Upper lobe of left lung (tissue), 6 donors: ENCODE measurements at regions not wholly inside any gene's neighbourhood (a gene's known extent, or its start where the extent isn't known, plus 50 kb on each side); places are given as distances from the start of the nearest gene placed in this dataset.
A peak's percentile ranks its signal among the peaks of the same experiment; 100 is the strongest.

Experiments used
- ATAC-seq, 2 donors: fragments of 200-7000 bp; cut with Tn5 transposase; one replicate each; pipeline ENCODE4 v1.9.1; 2022; ENCODE audit warnings: mild to moderate bottlenecking in 2 of 2, moderate library complexity in 2 of 2; ENCODE audit not compliant: low FRiP score in 2 of 2
- DNase-seq, 2 donors: peaks; one replicate each; pipeline ENCODE4 v3.0.0-alpha.2; 2019 to 2020
- H3K27ac ChIP-seq, 4 donors: fragments of 200-600 bp; sonication (generic); one replicate each; pipeline ENCODE4 v1.5.1; 2016 to 2019
- H3K27me3 ChIP-seq, 4 donors: fragments of 200-600 bp; sonication (generic); one replicate each; pipeline ENCODE4 v1.5.1; 2017 to 2019
- H3K36me3 ChIP-seq, 4 donors: fragments of 200-600 bp; sonication (generic); one replicate each; pipeline ENCODE4 v1.5.1; 2016 to 2019
- H3K4me1 ChIP-seq, 4 donors: fragments of 200-600 bp; sonication (generic); one replicate each; pipeline ENCODE4 v1.5.1; 2018 to 2019
- H3K4me3 ChIP-seq, 4 donors: fragments of 200-600 bp; sonication (generic); one replicate each; pipeline ENCODE4 v1.5.1; 2017 to 2019; ENCODE audit warnings: mild to moderate bottlenecking in 2 of 4, moderate library complexity in 1 of 4
- H3K9me3 ChIP-seq, 4 donors: fragments of 200-600 bp; sonication (generic); one replicate each; pipeline ENCODE4 v1.5.1; 2018 to 2019
- EP300 ChIP-seq, 4 donors: sonication (generic); formaldehyde crosslinking; IDR thresholded peaks; one replicate each; pipeline ENCODE4 v1.5.1; 2017; ENCODE audit warnings: antibody characterized with exemption in 4 of 4, control low read depth in 2 of 4
- POLR2A ChIP-seq, 4 donors: fragments of 450-650 bp; IDR thresholded peaks; one replicate each; pipeline ENCODE4 v1.5.1; 2016 to 2017; ENCODE audit warnings: antibody characterized with exemption in 4 of 4, mild to moderate bottlenecking in 2 of 4
- POLR2AphosphoS5 ChIP-seq, 2 donors: sonication (generic); formaldehyde crosslinking; IDR thresholded peaks; one replicate each; pipeline ENCODE4 v1.5.1; 2017; ENCODE audit warnings: antibody characterized with exemption in 2 of 2
- WGBS, 2 donors: methylation state at CpG; one replicate each; pipeline ENCODE4 v1.1.5; 2017 to 2018; 5-methylcytosine and 5-hydroxymethylcytosine counted together
- TF ChIP-seq, protein P1 (sequence below), 6 experiments: fragments of 450-650 bp in 4 of 6; fragments of 200-600 bp in 2 of 6; sonication (generic) in 2 of 6; IDR thresholded peaks; one replicate each; pipeline ENCODE4 v1.5.1; 2016 to 2019; ENCODE audit warnings: antibody characterized with exemption in 6 of 6
- donor health status: DM: no; HTN: no; CAD: no; lungs with moderate emphysema.
- donor health status: DM: no; HTN: yes; CAD: no; lungs with severe emphysema.

DNA sequence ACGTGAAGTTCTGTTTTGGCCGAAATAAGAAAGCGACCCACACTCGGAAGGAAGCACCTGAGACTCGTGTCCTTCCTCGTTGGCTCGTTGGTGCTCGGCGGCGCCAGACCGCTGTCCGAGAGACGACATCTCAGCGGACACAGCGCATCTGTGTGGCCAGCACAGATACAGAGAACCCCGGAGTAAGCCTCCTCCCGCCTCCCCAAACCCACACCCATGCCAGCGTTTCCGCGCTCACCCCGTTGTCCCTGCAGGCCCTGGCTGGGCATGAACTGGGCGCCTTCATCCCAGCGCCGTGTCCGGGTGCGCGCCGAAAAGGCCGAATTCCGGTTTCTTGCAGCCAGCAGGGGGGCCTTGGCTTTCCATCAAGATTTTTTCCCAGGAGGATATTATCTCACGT lies 127.6 kb downstream of the SOX1 start:
- no peak for DNase-seq
- WGBS, 2 donors: 90 to 94% methylated on average over 30 to 31 of the region's 31 CpGs
- ATAC-seq: no peak
- H3K27me3 ChIP-seq: no peaks in the 10 kb centered on the region
- H3K36me3 ChIP-seq: no peaks in the 10 kb centered on the region
- TF ChIP-seq POLR2AphosphoS5 (IDR thresholded peaks at IDR 0.05): no peak
- TF ChIP-seq POLR2A (IDR thresholded peaks at IDR 0.05): no peak
- TF ChIP-seq, protein P1, sequence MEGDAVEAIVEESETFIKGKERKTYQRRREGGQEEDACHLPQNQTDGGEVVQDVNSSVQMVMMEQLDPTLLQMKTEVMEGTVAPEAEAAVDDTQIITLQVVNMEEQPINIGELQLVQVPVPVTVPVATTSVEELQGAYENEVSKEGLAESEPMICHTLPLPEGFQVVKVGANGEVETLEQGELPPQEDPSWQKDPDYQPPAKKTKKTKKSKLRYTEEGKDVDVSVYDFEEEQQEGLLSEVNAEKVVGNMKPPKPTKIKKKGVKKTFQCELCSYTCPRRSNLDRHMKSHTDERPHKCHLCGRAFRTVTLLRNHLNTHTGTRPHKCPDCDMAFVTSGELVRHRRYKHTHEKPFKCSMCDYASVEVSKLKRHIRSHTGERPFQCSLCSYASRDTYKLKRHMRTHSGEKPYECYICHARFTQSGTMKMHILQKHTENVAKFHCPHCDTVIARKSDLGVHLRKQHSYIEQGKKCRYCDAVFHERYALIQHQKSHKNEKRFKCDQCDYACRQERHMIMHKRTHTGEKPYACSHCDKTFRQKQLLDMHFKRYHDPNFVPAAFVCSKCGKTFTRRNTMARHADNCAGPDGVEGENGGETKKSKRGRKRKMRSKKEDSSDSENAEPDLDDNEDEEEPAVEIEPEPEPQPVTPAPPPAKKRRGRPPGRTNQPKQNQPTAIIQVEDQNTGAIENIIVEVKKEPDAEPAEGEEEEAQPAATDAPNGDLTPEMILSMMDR (IDR thresholded peaks at IDR 0.05): no peak
- TF ChIP-seq EP300 (IDR thresholded peaks at IDR 0.05): no peak
- no peaks in the 10 kb centered on the region for H3K4me1 ChIP-seq
- no peak overlapping the region for H3K4me3 ChIP-seq
- H3K9me3 ChIP-seq: no peaks in the 10 kb centered on the region
- no peak overlapping the region for H3K27ac ChIP-seq

DNA sequence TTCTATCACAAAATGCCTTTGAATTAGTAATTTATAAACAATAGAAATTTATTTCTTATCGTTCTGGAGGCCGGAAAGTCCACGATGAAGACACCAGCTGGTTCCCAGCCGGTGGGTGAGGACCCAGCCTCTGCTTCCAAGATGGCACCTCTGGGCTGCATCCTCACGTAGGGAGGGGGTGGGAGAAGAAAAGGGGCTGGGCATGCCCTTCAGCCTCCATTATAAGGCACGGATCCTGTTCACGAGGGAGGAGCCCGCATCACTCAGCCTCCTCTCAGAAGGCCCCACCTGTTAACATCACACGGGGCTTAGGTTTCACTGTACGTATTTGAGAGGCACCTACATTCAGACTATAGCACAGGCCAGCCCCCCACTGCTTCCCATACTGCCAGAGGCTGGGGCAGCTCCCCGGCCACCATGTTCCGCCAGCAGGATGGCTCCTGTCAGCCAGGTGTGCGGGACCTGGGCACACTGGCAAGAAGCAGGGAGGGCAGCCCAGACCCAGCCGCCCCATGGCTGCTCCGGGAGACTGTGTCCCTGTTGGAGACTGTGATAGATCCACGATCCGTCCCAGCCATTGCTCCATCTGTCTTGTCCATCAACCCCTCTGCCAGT lies 131.6 kb downstream of the SOX1 start:
- H3K4me3 ChIP-seq: no peak overlapping the region
- TF ChIP-seq POLR2A (IDR thresholded peaks at IDR 0.05): no peak
- no peak for TF ChIP-seq POLR2AphosphoS5 (IDR thresholded peaks at IDR 0.05)
- no peak for TF ChIP-seq EP300 (IDR thresholded peaks at IDR 0.05)
- TF ChIP-seq, protein P1 (IDR thresholded peaks at IDR 0.05): no peak
- H3K4me1 ChIP-seq: no peaks in the 10 kb centered on the region
- WGBS, 2 donors: 84 to 90% methylated on average over 12 to 17 of the region's 17 CpGs
- H3K36me3 ChIP-seq: no peaks in the 10 kb centered on the region
- no peak for ATAC-seq
- no peaks in the 10 kb centered on the region for H3K9me3 ChIP-seq
- no peaks in the 10 kb centered on the region for H3K27me3 ChIP-seq
- peak in 1 of 2 donors; percentile 54 for DNase-seq
- no peak overlapping the region for H3K27ac ChIP-seq

DNA sequence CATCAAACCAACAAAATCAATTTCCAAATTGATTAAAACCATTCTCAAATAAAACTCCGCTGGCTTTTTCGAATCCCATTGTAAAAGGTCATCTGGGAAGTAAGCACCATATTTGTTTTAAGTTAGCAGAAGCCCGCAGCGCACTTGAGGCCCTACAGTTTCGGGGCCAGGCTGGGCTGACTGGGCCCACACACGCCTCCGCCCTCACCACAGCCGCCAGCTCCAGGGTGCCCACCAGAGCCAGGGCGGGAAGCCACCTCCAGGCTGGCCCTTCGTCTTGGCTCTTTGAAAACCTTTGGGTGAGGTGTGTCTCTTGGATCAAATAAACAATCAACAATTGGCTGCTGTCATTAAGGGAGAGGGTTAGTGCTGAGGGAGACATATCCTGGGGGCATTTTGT lies 133.3 kb downstream of the SOX1 start:
- H3K27me3 ChIP-seq: no peaks in the 10 kb centered on the region
- H3K4me3 ChIP-seq: no peak overlapping the region
- ATAC-seq (no peak), DNase-seq (peak in 1 of 2 donors; percentile 45)
- 83 to 90% methylated on average over 4 to 10 of the region's 10 CpGs for WGBS, 2 donors
- H3K36me3 ChIP-seq: no peaks in the 10 kb centered on the region
- no peaks in the 10 kb centered on the region for H3K9me3 ChIP-seq
- H3K27ac ChIP-seq: no peak overlapping the region
- no peak for TF ChIP-seq POLR2A (IDR thresholded peaks at IDR 0.05)
- TF ChIP-seq, protein P1 (IDR thresholded peaks at IDR 0.05): no peak
- TF ChIP-seq EP300 (IDR thresholded peaks at IDR 0.05): no peak
- TF ChIP-seq POLR2AphosphoS5 (IDR thresholded peaks at IDR 0.05): no peak
- peaks cover 0 to 8% (median 4%) of the 10 kb centered on the region in 4 donors for H3K4me1 ChIP-seq

DNA sequence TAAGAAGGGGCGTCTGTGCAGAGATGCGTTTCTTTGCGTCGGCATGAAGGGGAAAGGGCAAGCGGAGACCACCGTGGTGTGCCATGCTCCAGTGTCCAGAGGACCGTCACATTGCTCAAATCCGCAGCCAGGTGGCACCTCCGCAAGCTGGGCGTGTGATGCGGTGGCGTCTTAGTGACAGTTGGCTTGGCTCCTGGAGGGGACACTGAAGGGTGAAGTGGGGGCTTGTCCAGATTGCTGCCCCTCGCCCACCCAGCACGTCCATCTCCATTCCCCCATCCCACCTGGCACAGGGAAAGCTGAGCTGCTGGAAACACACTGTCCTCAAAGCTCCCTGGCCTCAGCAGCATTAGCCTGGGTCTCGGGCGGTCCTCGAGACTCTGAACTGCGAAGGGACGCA lies 135.3 kb downstream of the SOX1 start:
- no peak for ATAC-seq

More for the DNA sequence above, 135.3 kb downstream of the SOX1 start:
- H3K36me3 ChIP-seq: no peaks in the 10 kb centered on the region
- TF ChIP-seq POLR2AphosphoS5 (IDR thresholded peaks at IDR 0.05) (no peak), EP300 (IDR thresholded peaks at IDR 0.05) (no peak), POLR2A (IDR thresholded peaks at IDR 0.05) (no peak)
- TF ChIP-seq, protein P1 (IDR thresholded peaks at IDR 0.05): no peak
- H3K27ac ChIP-seq: no peak overlapping the region
- no peaks in the 10 kb centered on the region for H3K27me3 ChIP-seq
- no peak overlapping the region for H3K4me3 ChIP-seq
- WGBS, 2 donors: 91 to 93% methylated on average over 12 to 19 of the region's 19 CpGs
- DNase-seq: peak in 1 of 2 donors; percentile 45
- no peaks in the 10 kb centered on the region for H3K9me3 ChIP-seq
- H3K4me1 ChIP-seq: peaks cover 3 to 8% (median 6%) of the 10 kb centered on the region in 4 donors
